ENCODE measurements at regions not wholly inside any gene's neighbourhood (a gene's known extent, or its start where the extent isn't known, plus 50 kb on each side); places are given as distances from the start of the nearest gene placed in this dataset.

DNA sequence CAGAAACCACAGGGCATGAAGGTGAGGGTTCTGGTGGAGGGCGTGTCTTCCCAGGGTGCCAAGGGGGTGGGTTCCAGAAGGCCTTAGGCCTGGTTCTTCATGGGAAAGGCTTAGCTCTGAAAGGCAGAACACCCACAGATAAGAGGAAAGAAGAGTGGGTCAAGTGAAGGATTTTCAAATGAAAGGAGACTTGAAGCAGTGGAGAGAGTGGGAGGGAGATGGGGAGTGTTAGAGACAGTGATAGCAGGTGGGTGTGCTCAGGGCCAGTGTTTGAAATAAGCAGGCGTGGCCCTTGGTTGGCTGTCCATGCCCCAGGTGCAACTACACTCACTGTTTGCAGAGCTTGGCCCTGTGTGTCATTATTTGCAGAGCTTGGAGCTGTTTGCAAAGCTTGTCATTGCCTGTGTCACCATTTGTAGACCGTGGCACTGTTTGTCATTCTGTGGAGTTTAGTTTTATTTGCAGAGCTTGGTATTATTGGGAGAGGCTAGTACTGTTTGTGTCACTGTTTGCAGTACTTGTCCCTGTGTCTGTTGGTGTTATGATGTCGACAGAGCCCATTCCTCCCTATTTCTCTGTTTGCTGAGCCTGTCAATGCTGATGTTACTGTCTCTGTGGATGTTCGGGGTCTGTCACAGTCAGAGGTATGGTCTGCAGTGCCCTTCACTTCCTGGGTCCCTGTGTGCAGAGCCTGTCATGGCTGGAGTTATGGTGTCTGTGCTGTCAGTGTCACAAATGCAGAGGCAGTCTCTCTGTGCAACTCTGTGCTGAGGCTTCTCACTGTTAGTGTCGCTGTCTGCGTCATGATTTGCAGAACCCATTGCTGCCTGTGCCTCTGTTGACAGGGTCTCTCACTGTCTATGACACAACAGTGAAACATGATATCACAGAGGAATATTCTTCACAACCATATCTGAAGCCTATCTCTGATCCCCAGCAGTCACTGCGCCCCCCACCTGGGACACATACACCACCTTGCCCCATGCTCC is 127.7 kb upstream of the LRFN2 start:
- Histone ChIP-seq H2AFZ (ENCODE audit: low read depth, low read length, severe bottlenecking) (no peak overlapping the region), H3K9me3 (ENCODE audit: insufficient read depth, low read length) (no peaks in the 10 kb centered on the region), H3K9ac (ENCODE audit: low read length) (no peak overlapping the region), H3K4me3 (ENCODE audit: insufficient read depth, low read length, poor library complexity, severe bottlenecking) (no peak overlapping the region), H3K9me2 (replicated peaks; ENCODE audit: insufficient read depth, low read length) (no peaks in the 10 kb centered on the region), H3K4me2 (ENCODE audit: low read depth, low read length, poor library complexity, severe bottlenecking) (no peak overlapping the region), H3K27me3 (ENCODE audit: low read length) (no peaks in the 10 kb centered on the region), H3K27ac (ENCODE audit: low read depth, low read length) (no peak overlapping the region), H3K79me2 (ENCODE audit: insufficient read depth, low read length) (no peaks in the 10 kb centered on the region), H4K20me1 (ENCODE audit: low read depth, low read length) (no peaks in the 10 kb centered on the region), H3F3A (ENCODE audit: insufficient read depth) (no peaks in the 10 kb centered on the region), H3K36me3 (ENCODE audit: low read length) (no peaks in the 10 kb centered on the region)
- TF ChIP-seq CTCF (IDR thresholded peaks at IDR 0.05; ENCODE audit: insufficient read depth, low read length, poor library complexity, severe bottlenecking) (no peak), EZH2phosphoT487 (conservative IDR thresholded peaks at IDR 0.05; ENCODE audit: low read length) (no peak)

GRCh38 chr6:40714143-40714542 is 127.0 kb upstream of the LRFN2 start:
- Histone ChIP-seq H4K20me1 (ENCODE audit: low read depth, low read length) (no peaks in the 10 kb centered on the region), H3K36me3 (ENCODE audit: low read length) (no peaks in the 10 kb centered on the region), H3K27me3 (ENCODE audit: low read length) (no peaks in the 10 kb centered on the region), H3K9me2 (replicated peaks; ENCODE audit: insufficient read depth, low read length) (no peaks in the 10 kb centered on the region), H3F3A (ENCODE audit: insufficient read depth) (no peaks in the 10 kb centered on the region), H3K9me3 (ENCODE audit: insufficient read depth, low read length) (no peaks in the 10 kb centered on the region), H3K4me2 (ENCODE audit: low read depth, low read length, poor library complexity, severe bottlenecking) (no peak overlapping the region), H3K9ac (ENCODE audit: low read length) (no peak overlapping the region), H3K27ac (ENCODE audit: low read depth, low read length) (no peak overlapping the region), H3K4me3 (ENCODE audit: insufficient read depth, low read length, poor library complexity, severe bottlenecking) (no peak overlapping the region), H3K79me2 (ENCODE audit: insufficient read depth, low read length) (no peaks in the 10 kb centered on the region), H2AFZ (ENCODE audit: low read depth, low read length, severe bottlenecking) (no peak overlapping the region)
- TF ChIP-seq EZH2phosphoT487 (conservative IDR thresholded peaks at IDR 0.05; ENCODE audit: low read length) (no peak), CTCF (IDR thresholded peaks at IDR 0.05; ENCODE audit: insufficient read depth, low read length, poor library complexity, severe bottlenecking) (no peak)

DNA sequence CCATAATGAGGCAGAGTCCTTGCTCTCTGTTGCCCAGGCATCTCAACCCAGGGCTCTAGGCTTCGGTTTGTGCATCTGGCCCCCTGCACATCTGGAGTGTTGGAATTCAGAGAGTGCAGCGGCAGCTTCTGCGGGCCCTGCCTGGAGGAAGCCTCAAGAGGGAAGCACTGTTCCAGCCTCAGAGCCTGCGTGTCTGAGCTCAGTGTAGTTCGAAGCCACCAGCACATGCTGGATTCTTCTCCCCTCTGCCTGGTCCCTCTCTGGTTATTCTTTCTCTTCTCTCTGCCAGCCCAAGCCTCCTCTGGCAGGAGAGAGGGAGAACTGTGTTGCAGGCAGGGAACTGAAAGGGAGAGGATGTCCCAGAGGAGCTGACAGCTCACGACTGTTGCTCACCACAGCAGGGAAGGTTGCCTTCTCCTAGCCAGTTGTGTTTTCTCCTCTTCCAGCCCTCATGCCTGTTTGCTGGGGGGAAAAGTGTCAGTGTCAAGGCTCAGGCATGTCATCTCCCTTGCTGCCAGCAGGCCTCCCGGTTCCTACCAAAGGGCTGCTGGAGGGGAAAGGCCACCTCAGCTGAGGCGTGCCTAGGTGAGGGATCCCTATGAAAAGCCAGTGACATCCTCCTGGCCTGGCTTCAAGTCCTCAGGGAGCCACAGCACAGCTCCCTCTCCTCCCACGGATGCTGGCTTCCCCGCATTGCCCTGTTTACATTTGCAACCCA is 126.0 kb upstream of the LRFN2 start:
- no peaks in the 10 kb centered on the region for H4K20me1 ChIP-seq (ENCODE audit: low read depth, low read length)
- no peaks in the 10 kb centered on the region for H3K9me3 ChIP-seq (ENCODE audit: insufficient read depth, low read length)
- no peaks in the 10 kb centered on the region for H3F3A ChIP-seq (ENCODE audit: insufficient read depth)
- H3K4me3 ChIP-seq (ENCODE audit: insufficient read depth, low read length, poor library complexity, severe bottlenecking), result no peak overlapping the region
- no peaks in the 10 kb centered on the region for H3K36me3 ChIP-seq (ENCODE audit: low read length)
- H3K79me2 ChIP-seq (ENCODE audit: insufficient read depth, low read length), result no peaks in the 10 kb centered on the region
- H2AFZ ChIP-seq (ENCODE audit: low read depth, low read length, severe bottlenecking), result no peak overlapping the region
- H3K4me2 ChIP-seq (ENCODE audit: low read depth, low read length, poor library complexity, severe bottlenecking), result no peak overlapping the region
- TF ChIP-seq EZH2phosphoT487 (conservative IDR thresholded peaks at IDR 0.05; ENCODE audit: low read length) (no peak), CTCF (IDR thresholded peaks at IDR 0.05; ENCODE audit: insufficient read depth, low read length, poor library complexity, severe bottlenecking) (no peak)
- no peak overlapping the region for H3K9ac ChIP-seq (ENCODE audit: low read length)
- no peak overlapping the region for H3K27ac ChIP-seq (ENCODE audit: low read depth, low read length)
- H3K9me2 ChIP-seq (replicated peaks; ENCODE audit: insufficient read depth, low read length), result no peaks in the 10 kb centered on the region
- no peaks in the 10 kb centered on the region for H3K27me3 ChIP-seq (ENCODE audit: low read length)
